Stimulated activated naive CD4-positive, alpha-beta T cell (primary cell): ENCODE measurements at regions not wholly inside any gene's neighbourhood (a gene's known extent, or its start where the extent isn't known, plus 50 kb on each side); places are given as distances from the start of the nearest gene placed in this dataset.

Source experiments
- DNase-seq, 6 experiments: peaks; one replicate each; lab custom pipeline; 2025; lab: John Stamatoyannopoulos, UW

DNA sequence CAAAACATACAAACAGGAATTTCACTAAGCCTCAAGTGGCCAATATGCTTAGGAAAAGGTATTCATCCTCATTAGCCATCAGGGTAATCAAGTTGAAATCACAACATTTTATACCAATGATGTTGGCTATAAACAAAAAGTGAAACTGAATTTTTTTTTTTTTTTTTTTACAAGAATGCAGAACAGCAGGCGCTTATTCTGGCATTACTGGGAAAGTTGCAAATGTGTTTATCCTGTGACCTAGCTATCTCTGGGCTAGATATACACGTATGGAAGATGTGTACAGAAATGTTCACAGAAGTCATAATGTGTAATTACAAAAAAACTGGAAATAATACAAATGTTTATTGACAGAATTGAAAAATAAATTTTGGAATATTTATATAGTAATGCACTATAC, 1430.4 kb upstream of the TENM3 start:
- no peak for DNase-seq

DNA sequence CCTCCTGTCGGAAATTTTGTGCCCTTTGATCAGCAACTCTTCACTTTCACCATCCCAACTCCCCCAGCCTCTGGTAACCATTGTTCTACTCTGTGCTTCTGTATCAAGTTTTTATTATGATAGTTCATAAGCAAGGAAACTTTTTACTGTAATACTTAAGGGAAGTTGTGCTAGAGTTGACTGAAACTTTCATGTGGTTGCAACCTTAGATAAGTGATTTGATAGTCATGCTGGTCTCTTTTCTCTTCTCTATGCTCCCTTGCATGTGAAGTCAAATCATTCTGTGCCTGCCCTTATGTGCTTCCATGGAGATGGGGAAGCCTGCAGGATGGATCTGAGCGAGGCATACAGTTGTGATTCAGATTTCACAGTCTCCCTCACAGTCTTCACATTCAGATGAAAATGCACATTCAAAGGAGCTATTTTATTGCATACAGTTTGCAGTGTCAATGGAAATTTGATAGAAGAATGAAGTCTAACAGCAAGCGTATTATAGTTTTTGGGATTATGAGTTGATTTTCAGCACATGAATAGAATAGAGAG, 1428.3 kb upstream of the TENM3 start:
- no peak for DNase-seq

DNA sequence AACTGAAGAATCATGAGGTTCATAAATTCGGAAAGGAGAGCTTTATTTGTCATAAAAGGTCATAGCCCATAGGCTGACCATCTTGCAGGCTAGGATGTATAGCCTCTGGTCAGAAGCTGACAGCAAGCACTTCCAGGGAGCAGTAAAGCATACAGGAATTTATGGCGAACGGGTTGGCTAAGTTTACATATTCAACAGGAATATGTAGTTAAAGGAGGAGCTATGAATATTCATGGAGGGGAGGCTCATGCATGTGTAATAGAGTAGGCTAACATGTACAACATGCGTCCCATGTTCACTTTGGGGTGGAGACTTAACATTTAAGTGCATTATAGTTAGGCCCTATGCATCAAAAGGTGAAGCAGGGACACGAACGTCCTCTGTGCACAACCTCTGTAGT, 1425.7 kb upstream of the TENM3 start:
- no peak for DNase-seq

DNA sequence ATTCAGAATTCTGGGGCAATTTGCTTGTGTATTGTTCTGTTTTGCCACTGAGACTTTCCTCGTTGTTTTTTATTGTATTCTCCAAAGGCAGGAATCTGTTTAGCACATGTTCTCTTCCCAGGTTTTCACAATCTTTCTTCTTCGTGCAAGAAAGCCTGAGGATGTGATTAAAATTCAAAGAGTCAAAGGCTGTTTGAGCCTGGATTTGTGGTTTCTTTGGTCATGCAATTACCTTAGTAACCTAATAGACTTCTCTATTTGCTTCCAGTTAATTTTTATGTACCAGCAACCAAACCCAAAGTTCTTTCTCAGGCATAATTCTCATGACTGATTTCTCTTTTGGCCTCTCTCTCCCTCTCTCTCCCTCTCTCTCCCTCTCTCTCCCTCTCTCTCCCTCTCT, 1420.1 kb upstream of the TENM3 start:
- no peak for DNase-seq

DNA sequence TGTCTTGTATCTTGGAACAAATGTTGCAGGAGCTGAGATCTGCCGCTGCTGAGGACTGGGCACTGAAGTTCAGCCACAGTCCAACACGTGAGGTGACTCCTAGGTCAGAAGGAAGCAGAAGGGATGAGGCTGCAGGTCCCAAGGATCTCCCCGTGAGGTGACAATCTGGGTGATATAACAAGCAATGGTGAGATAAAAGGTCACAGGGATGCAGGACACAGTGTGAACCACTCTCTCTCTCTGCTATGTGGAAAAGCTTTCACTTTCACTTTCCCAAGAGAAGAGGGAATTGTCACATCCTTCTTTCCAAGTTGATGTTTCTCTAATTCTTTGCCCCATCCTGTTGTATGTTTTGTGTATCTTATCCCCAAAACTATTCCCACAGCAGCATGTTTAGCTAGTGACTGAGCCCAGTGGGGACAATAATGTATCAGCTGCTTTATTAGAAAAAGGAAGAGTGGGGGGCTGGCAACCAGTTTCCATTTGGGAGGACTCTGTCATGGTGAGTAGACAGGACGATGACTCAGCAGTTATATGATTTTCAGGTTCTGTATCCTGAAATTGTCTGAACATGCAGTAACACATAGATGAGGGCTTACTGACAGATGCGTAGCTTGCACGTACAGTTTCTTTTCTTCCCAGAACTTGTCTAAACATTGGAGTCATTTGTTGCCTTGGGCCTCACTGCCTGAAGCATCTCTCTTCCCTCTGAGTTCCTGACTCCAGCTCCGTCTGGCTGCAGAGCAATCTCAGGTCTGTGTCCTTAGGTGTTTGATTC, 1415.8 kb upstream of the TENM3 start:
- DNase-seq, result no peak

DNA sequence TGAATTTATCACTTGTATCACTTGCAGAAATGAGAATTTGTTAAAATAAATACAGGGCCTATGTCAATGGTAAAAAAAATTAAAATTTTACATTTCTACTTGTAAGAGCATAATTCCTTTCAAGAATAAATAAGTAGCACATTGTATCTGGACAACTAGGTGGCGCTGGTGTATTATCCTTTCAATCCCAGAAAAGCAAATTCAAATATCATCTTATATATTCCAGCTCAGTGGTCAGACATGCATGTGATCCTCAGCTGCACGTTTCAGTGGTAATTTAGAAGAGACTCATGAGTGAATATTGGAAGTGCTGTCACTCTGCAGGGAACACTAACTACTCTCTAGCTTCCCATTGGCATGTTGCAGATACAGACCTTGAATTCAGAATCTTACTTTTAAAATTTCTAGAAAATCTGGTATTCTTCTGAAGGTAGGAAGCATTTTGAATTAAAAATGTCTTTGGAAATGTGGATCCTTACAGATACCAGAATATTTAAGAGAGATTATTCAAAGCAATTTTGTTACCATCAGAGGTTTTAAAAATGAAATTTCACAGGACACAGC, 1414.7 kb upstream of the TENM3 start:
- DNase-seq, result no peak

DNA sequence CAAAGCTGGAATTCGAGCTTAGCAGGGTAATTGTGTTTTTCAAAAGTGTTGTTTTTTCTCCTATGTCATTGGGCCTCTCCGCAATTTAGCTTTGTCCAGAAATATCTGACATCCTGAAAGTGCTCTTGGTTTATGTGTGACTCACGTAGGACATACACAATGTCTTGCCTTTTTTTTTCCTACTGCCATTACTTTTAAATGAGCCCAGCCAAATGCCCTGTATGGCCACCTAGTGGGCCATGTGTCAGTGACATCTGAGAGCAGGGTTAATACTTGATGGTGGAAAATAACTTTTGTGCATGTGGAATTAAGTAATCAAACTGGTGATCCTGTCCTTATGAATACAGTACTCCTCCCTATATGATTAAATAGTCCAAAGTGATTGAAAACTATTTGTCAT, 1411.1 kb upstream of the TENM3 start:
- DNase-seq, result no peak

DNA sequence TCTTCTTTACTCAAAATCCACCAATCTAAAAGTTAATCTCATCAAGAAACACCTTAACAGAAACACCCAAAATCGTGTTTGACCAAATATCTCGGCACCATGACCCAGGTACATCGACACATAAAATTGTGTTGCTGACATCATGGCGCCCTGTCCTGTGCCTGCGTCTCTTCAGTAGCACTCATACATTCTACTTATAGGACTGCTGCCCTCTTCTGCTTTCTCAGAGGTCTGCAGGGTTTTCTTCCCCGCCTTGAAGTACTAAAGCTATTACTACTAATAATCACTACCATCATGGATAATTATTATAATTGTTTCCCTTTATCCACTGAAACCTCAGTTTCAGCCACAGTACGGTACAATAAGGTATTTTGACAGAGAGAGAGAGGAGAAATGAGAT, 1403.1 kb upstream of the TENM3 start:
- no peak for DNase-seq

DNA sequence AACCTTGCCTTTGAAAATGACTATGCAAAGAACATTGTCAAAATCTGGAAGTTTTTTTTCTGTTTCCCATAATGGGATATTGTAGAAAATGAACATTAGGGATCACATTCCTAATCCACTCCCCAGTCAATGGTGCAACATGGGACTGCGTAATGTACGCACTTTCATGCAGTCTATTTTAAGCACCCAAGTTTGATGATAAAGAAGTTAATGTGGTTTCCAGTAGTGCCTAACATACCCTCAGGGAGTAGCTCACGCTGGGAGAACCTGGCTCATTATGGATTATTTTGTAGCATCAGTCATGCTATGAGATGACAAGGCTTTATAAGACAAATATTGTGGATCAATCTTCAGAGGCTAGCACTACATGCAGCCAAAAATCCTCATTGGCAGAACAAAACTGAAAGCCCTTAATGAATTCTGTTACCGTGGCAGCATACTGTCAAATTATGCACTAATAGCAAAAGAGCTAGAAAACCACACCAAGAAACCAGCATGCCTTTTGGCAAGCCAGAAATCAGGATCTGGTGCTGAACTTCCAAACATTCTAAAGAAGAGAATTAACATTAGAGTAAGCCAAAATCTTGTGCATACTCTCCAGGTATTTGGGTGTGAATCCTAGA, 1392.8 kb upstream of the TENM3 start:
- DNase-seq, result no peak

DNA sequence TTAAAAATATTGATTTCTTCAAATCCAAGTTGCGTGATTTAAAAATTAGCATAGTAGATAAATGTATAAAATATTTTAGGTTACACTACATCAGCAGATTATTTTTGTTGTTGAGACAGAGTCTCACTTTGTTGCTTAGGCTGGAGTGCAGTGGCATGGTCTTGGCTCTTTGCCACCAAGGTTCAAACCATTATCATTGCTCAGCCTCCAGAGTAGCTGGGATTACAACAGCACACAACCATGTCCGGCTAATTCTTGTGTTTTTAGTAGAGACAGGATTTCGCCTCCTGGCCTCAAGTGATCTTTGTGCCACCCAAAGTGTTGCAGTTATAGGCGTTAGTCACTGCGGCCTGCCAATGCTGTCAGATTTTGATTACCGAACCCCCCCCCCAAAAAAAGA, 1390.5 kb upstream of the TENM3 start:
- DNase-seq, result no peak

DNA sequence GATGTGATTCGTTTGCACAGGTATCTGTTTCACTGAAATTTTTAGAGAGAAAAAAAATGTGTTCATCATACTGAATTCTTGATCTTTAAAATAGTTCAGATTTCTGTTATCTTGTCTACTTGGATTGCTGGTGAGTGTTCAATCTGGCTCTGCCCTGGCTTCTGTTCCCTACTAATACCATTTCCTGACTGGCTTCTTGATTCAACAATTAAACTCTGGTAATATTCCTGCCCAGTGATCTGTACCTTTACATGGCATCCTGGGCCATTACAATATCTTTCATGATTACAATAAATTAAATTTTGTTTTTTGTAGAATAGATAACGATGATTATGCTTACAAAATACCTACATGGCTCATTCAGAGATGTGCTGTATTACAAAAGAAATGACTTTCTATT, 1388.0 kb upstream of the TENM3 start:
- no peak for DNase-seq

DNA sequence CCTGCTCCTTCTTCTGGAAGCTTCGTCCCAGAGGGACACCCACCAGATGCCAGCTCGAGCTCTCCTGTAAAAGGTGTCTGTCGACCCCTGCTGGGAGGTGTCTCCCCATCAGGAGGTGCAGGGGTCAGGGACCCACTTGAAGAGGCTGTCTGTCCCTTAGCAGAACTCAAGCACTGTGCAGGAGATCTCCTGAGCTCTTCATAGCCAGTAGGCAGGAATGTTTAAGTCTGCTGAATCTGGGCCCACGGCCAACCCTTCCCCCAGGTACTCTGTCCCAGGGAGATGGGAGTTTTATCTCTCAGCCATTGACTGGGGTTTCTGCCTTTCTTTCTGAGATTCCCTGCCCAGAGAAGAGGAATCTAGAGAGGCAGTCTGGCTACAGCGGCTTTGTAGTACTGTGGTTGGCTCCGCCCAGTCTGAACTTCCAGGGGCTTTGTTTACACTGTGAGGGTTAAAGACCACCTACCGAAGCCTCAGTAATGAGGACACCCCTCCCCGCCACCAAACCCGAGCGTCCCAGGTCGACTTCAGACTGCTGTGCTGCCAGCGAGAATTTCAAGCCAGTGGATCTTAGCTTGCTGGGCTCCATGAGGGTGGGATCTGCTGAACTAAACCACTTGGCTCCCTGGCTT, 1383.0 kb upstream of the TENM3 start:
- DNase-seq, result no peak

DNA sequence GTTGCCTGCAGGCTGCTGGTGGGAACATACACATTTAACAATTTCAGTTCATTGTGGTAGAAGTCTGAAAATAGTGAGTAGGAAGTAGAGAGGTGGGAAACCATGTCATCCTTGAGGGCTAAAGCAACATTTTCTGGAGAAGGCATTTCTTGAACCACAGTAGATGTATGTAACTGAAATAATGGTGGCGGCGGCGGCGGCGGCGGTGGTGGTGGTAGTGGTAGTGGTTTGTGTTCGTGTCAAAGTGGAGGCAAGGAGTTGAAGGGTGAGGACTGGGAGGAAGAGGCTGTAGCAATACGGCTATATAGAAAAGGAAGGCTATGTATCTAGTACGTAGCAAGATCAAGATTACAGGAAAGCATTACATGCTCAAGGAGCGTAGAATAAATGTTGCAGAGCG, 1381.6 kb upstream of the TENM3 start:
- DNase-seq, result no peak

DNA sequence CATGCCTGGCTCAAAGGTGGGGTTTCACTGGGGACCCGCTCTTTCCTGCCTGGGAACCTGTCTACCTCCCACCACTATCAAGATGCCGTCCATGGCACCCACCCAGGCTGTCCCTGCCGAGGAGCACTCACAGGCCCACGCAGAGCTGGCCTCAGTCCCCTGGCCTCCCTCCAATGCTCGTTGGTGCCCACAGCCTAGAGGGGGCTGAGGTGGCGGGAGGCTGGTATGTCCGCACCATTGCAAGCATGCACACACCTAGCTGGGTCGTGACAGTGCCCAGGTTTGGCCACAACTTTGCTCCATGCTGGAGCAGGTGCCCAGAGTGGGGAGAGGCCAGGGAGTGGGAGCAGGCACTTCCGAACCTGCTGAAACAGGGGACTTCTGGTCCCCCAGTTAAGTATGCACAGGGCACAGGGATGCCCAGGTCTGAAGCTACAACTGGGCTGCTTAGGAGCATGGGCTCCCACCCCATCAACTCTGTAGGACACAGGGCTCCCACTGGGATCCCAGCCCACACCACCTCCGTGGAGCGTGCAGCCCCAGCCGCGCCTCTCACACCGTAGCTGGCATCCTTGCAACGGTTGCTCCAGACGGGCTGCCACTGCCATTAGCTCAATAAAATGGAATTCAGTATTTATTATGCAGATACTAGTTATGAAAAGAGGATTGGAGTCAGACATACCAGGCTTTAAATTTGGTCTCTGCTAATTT, 1376.1 kb upstream of the TENM3 start:
- no peak for DNase-seq

DNA sequence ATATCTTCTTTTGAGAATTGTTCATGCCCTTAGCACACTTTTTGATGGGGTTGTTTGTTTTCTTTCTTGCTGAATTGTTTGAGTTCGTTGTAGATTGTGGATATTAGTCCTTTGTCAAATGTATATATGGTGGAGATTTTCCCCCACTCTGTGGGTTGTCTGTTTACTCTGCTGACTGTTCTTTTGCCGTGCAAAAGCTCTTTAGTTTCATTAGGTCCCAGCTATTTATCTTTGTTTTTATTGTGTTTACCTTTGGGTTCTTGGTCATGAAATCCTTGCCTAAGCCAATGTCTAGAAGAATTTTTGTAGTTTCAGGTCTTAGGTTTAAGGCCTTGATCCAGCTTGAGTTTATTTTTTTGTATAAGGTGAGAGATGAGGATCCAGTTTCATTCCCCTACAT, 1372.6 kb upstream of the TENM3 start:
- no peak for DNase-seq

DNA sequence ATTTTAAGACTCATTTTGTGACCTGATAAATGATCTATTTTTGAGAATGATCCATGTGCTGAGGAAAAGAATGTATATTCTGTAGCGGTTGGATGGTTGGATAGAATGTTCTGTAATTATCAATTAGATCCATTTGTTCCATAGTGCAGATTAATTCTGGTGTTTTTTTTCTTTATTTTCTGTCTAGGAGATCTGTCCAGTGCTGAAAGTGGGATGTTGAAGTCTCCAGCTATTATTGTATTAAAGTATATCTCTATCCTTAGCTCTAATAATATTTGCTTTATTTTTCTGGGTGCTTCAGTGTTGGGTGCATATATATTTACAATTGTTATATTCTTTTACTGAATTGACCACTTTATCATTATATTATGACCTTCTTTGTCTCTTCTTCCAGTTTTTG, 1344.9 kb upstream of the TENM3 start:
- DNase-seq, result no peak

DNA sequence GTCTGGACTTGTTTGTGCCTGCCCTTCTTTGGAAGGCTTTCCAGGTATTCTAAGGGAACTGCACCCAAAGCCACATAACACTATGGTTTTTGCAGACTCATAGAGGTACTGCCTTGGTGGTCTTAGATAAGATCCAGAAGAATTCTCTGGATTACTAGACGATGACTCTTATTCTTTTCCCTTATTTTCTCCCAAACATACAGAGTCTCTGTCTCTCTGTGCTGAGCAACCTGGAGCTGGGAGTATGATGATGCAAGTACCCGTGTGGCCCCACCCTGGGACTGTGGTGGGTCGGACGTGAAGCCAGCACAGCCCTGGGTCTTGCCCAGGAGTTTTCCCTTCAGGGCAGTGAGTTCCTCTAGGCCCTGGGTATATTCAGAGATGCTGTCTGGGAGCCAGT, 1342.4 kb upstream of the TENM3 start:
- no peak for DNase-seq

DNA sequence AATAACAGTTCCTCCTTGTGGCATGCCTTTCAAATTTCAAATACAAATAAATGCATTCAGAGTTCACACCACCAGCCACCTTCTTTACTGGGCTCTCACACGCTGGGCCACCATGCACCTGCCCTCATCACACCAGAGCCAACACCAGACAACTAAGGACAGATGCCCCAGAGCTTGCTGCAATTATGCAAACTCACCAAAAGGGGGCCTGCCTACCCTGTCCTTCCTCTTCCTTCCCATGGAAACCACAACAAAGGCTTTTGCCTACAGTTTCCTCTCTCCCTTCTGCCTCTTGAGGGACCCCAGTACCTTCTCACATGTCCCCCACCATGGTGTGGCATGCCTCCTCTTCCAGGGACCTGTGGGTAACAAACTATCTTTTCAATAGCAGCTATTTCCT, 1333.9 kb upstream of the TENM3 start:
- DNase-seq, result no peak

DNA sequence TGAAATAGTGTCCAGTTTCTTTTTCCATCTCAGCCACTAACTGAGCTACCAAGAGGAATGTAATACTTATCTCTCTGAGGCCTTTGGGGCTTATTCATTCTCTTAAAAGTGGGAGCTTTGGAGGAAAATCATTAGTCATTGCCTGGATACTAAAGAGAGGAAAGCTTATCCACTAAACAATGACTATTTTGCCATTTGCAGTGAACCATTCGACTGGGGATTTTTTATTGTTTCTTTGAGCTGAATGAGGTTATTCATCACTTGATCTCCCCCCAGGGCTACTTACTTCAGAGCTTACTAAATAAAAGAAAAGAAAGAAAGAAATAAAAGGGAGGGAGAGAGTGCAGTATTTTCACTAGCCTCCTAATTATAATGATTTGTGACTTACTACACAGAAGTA, 1329.5 kb upstream of the TENM3 start:
- no peak for DNase-seq

DNA sequence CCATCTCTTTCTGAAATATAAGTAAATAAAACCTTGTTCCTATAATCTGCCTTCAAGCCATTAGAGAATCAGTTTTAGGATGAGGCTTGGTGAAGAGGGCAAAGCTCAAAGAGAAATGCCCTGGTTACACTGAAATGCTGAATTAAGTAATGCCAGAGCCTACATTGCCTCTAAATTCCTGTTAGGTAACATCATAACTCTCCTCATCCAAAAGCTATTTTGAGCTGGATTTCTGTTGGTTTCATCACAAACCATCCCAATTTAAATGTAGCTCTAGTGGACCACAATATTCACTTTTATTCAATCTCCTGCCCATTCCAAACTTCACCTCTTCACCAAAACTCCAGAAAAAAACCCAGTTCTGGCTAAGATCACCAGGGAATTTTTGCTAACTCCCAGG, 1319.7 kb upstream of the TENM3 start:
- no peak for DNase-seq

DNA sequence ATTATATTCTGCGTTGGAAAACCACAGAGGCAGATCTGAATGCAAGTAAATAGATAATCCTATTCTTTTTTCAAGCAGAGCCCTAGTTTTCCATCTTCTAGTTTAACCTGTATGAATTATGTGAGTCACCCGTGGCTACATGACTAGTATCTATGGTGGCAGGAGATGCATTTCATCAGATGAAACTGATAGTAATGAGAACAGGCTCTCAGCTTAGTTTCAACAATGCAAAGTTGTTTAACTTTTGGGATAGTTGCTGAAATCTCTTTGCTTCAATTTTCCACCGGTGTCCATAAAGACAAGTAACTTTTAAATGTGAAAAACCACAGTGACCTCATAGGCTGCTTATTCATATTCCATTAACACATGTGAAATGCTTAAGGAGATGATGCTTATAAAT, 1317.4 kb upstream of the TENM3 start:
- DNase-seq, result no peak

DNA sequence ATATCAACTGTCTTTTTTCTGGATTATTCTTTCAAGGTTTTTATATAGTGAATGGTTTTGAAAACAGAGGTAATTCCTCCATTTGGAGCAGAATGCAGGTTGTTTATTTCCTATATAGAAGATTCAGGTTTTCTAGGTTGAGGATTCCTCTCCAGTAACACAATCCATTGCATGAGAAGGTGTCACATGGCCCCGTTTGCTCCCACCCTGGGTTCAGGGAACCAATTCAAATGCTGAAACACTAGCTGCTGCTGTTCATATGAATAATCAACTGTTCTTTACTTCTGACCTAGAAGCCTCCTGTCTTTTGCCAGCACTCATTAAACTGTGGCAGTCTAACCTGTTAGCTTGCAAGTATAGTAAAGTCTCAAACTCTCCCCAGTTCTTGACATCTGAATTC, 1316.9 kb upstream of the TENM3 start:
- DNase-seq, result no peak
